Activated naive CD4-positive, alpha-beta T cell treated with anti-CD3 and anti-CD28 coated beads, Interleukin-2, amount 50 U/mL, for 16 hours (primary cell): ENCODE measurements at regions not wholly inside any gene's neighbourhood (a gene's known extent, or its start where the extent isn't known, plus 50 kb on each side); places are given as distances from the start of the nearest gene placed in this dataset.
"Not testable (repeated sequence)": the region's sequence is repeated elsewhere in the genome, so short reads cannot be mapped to it uniquely, and the experiment has no call there.

ENCODE experiments used
- DNase-seq: peaks from one replicate; pipeline ENCODE4 v3.0.0-alpha.2; 2020

GRCh38 chr16:18263046-18263445, 73.5 kb downstream of the NPIPA8 start:
- DNase-seq: not testable (repeated sequence)

GRCh38 chr16:18261848-18262247, 74.7 kb downstream of the NPIPA8 start:
- not testable (repeated sequence) for DNase-seq

- not testable (repeated sequence) for DNase-seq
These were observed 76.9 kb downstream of the NPIPA8 start for GRCh38 chr16:18259496-18260176.

GRCh38 chr16:18252943-18253342, 83.6 kb downstream of the NPIPA8 start:
- DNase-seq: not testable (repeated sequence)

GRCh38 chr16:18230505-18230904, 106.0 kb downstream of the NPIPA8 start:
- DNase-seq: not testable (repeated sequence)

- not testable (repeated sequence) for DNase-seq
These were observed 114.2 kb downstream of the NPIPA8 start for GRCh38 chr16:18222054-18223009.

- not testable (repeated sequence) for DNase-seq
These were observed 118.8 kb downstream of the NPIPA8 start for GRCh38 chr16:18217741-18218140.

GRCh38 chr16:18216814-18217213, 119.7 kb downstream of the NPIPA8 start:
- DNase-seq: not testable (repeated sequence)

GRCh38 chr16:18213810-18214209, 122.7 kb downstream of the NPIPA8 start:
- DNase-seq: not testable (repeated sequence)

- DNase-seq: not testable (repeated sequence)
These were observed 125.0 kb downstream of the NPIPA8 start for GRCh38 chr16:18211505-18211904.

- DNase-seq: not testable (repeated sequence)
These were observed 131.8 kb downstream of the NPIPA8 start for GRCh38 chr16:18204786-18205185.

GRCh38 chr16:18204309-18204708, 132.2 kb downstream of the NPIPA8 start:
- not testable (repeated sequence) for DNase-seq

GRCh38 chr16:18201511-18201910, 135.0 kb downstream of the NPIPA8 start:
- DNase-seq: not testable (repeated sequence)

GRCh38 chr16:18192389-18192788, 144.1 kb downstream of the NPIPA8 start:
- DNase-seq: not testable (repeated sequence)

GRCh38 chr16:18190179-18190578, 146.4 kb downstream of the NPIPA8 start:
- DNase-seq: not testable (repeated sequence)

GRCh38 chr16:18184755-18185154, 151.8 kb downstream of the NPIPA8 start:
- DNase-seq: not testable (repeated sequence)

GRCh38 chr16:18181028-18181427, 155.5 kb downstream of the NPIPA8 start:
- not testable (repeated sequence) for DNase-seq

GRCh38 chr16:18173945-18174497, 162.5 kb downstream of the NPIPA8 start:
- DNase-seq: not testable (repeated sequence)

GRCh38 chr16:18162293-18162692, 174.2 kb downstream of the NPIPA8 start:
- DNase-seq: not testable (repeated sequence)

GRCh38 chr16:18161224-18161623, 175.3 kb downstream of the NPIPA8 start:
- DNase-seq: not testable (repeated sequence)

GRCh38 chr16:18159185-18159584, 177.4 kb downstream of the NPIPA8 start:
- not testable (repeated sequence) for DNase-seq

- not testable (repeated sequence) for DNase-seq
These were observed 178.7 kb downstream of the NPIPA8 start for GRCh38 chr16:18157854-18158253.

GRCh38 chr16:18152832-18153231, 183.7 kb downstream of the NPIPA8 start:
- DNase-seq: not testable (repeated sequence)
